Activated CD8-positive, alpha-beta T cell treated with anti-CD3 and anti-CD28 coated beads for 36 hours (primary cell): ENCODE measurements at regions not wholly inside any gene's neighbourhood (a gene's known extent, or its start where the extent isn't known, plus 50 kb on each side); places are given as distances from the start of the nearest gene placed in this dataset.

Experiments
- ATAC-seq: fragments of 200-7000 bp; cut with Tn5 transposase; one replicate; pipeline ENCODE4 v1.10.0; 2021; ENCODE audit warnings: mild to moderate bottlenecking, moderate library complexity
- CTCF ChIA-PET: fragments of 350-600 bp; sonication (Branson Sonifier 250); formaldehyde crosslinking; loops from one replicate; lab custom pipeline; 2021; ENCODE audit warnings: antibody characterized with exemption; lab: Charles Lee
- POLR2A ChIA-PET: fragments of 350-600 bp; sonication (Branson Sonifier 250); formaldehyde crosslinking; loops from one replicate; lab custom pipeline; 2021; ENCODE audit warnings: antibody characterized with exemption; lab: Charles Lee
- DNase-seq: peaks from one replicate; pipeline ENCODE4 v3.0.0-alpha.2; 2020
- H3K27ac Mint-ChIP-seq: one replicate; pipeline ENCODE4 v1.8.0; 2021; ENCODE audit warnings: mild to moderate bottlenecking, mixed read lengths
- H3K27me3 Mint-ChIP-seq: one replicate; pipeline ENCODE4 v1.8.0; 2021; ENCODE audit warnings: mixed read lengths
- H3K36me3 Mint-ChIP-seq: one replicate; pipeline ENCODE4 v1.8.0; 2021; ENCODE audit warnings: low read depth, mixed read lengths
- H3K4me1 Mint-ChIP-seq: one replicate; pipeline ENCODE4 v1.8.0; 2021; ENCODE audit warnings: low read depth, mixed read lengths
- H3K4me3 Mint-ChIP-seq: one replicate; pipeline ENCODE4 v1.8.0; 2021; ENCODE audit warnings: mild to moderate bottlenecking, moderate library complexity, mixed read lengths
- H3K9me3 Mint-ChIP-seq: one replicate; pipeline ENCODE4 v1.8.0; 2021; ENCODE audit warnings: mixed read lengths
- CTCF ChIP-seq: fragments of 200-600 bp; IDR thresholded peaks from one replicate; pipeline ENCODE4 v1.8.0; 2022; ENCODE audit warnings: antibody characterized with exemption, mild to moderate bottlenecking
- intact Hi-C: fragments of 100-400 bp; cut with micrococcal nuclease; formaldehyde crosslinking; loops from one replicate; pipeline ENCODE4 v1.10.0; 2022

GRCh38 chr10:88194041-88194887 lies 330.8 kb downstream of the PTEN start:
- no peaks in the 10 kb centered on the region for H3K27me3 Mint-ChIP-seq
- ChIA-PET CTCF (interaction anchor here (1.0 kb wide), 1 partner anchor 81 kb away, joined by 3 read pairs; no protein-coding TSS in a partner anchor), POLR2A (no interaction called here)
- intact Hi-C loops, result no loop called here
- no peak for TF ChIP-seq CTCF
- peak; percentile 48 for DNase-seq
- H3K27ac Mint-ChIP-seq, result peak overlapping the region; percentile 58
- H3K4me3 Mint-ChIP-seq, result no peak overlapping the region
- no peaks in the 10 kb centered on the region for H3K36me3 Mint-ChIP-seq
- ATAC-seq, result peak; percentile 93
- no peaks in the 10 kb centered on the region for H3K9me3 Mint-ChIP-seq
- peaks cover 36% of the 10 kb centered on the region for H3K4me1 Mint-ChIP-seq

DNA sequence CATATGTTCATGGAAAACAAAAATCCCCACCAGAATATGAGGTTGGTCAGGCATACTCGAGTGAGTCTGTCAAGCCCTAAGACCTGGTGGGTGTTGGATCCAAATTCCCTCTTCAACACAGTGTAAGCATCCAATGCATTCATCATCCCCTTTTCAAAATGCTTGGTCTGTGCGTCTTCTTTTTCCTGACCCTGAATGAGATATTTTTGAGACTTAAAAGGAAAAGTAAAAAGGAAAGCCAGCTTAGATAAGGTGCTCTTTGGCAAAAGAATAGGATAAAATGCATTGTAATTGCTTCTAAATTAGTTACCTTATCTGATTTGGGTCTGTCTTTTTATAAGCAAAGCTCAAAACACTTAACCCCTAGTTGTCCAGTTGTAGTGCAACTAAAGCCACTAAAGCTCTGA lies 331.5 kb downstream of the PTEN start:
- intact Hi-C loops, result no loop called here
- Mint-ChIP-seq H3K36me3 (no peaks in the 10 kb centered on the region), H3K4me1 (peaks cover 36% of the 10 kb centered on the region), H3K27me3 (no peaks in the 10 kb centered on the region), H3K9me3 (no peaks in the 10 kb centered on the region), H3K27ac (no peak overlapping the region), H3K4me3 (no peak overlapping the region)
- no peak for TF ChIP-seq CTCF
- DNase-seq, result no peak
- ChIA-PET CTCF (interaction anchor here (0.6 to 1.1 kb wide), 2 partner anchors 34 to 123 kb away, joined by 3 read pairs; no protein-coding TSS in a partner anchor), POLR2A (no interaction called here)
- no peak for ATAC-seq

DNA sequence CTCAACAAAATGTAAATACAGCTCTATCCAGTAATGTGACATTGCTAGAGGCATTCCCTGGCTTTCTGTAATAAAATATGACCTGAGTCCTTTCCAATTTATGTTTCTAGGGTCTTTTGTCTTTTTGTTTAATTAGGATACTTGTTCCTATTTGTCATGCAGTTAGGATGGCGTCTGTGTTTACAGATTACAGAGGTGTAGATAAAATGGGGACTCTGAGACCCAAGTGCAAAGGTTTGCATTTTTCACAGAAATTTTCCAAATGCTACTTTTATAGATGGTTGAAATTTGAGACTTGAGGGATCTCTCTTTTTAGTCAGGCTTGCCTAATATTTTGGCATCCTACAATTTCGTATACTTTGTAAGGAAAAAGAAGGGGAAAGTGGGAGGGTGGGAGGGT lies 332.4 kb downstream of the PTEN start:
- intact Hi-C loops, result no loop called here
- POLR2A ChIA-PET, result no interaction called here
- no peaks in the 10 kb centered on the region for H3K36me3 Mint-ChIP-seq
- H3K9me3 Mint-ChIP-seq, result no peaks in the 10 kb centered on the region
- DNase-seq (no peak), ATAC-seq (no peak)
- H3K27me3 Mint-ChIP-seq, result no peaks in the 10 kb centered on the region
- no peak for TF ChIP-seq CTCF
- CTCF ChIA-PET, result interaction anchor here (1.1 kb wide), 1 partner anchor 123 kb away, joined by 3 read pairs; no protein-coding TSS in a partner anchor
- H3K27ac Mint-ChIP-seq, result no peak overlapping the region
- H3K4me1 Mint-ChIP-seq, result peaks cover 36% of the 10 kb centered on the region
- no peak overlapping the region for H3K4me3 Mint-ChIP-seq

DNA sequence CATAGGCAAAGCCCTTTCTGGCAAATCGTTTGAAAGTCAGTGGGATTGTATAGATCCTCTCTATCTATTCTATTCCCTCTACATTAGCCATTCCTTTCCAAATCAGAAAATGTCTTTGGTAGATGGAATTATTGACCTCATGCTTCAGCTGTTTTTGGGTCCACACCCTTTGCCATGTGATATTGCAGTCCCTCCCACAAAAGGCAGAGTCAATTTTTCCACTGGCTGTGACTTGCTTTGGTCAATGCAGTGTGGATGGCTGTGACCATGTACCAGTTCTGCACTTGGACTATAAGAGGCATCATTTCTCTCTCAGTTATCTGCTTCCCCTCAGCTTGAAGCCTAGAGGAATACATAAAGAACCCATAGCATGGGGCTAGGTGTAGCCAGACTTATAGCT lies 332.9 kb downstream of the PTEN start:
- H3K27ac Mint-ChIP-seq, result no peak overlapping the region
- DNase-seq (no peak), ATAC-seq (no peak)
- H3K36me3 Mint-ChIP-seq, result no peaks in the 10 kb centered on the region
- intact Hi-C loops, result no loop called here
- H3K4me1 Mint-ChIP-seq, result peaks cover 36% of the 10 kb centered on the region
- TF ChIP-seq CTCF, result no peak
- H3K27me3 Mint-ChIP-seq, result no peaks in the 10 kb centered on the region
- ChIA-PET POLR2A (no interaction called here), CTCF (no interaction called here)
- no peak overlapping the region for H3K4me3 Mint-ChIP-seq
- H3K9me3 Mint-ChIP-seq, result no peaks in the 10 kb centered on the region

- no peak for TF ChIP-seq CTCF
- ChIA-PET CTCF (no interaction called here), POLR2A (no interaction called here)
- Mint-ChIP-seq H3K36me3 (no peaks in the 10 kb centered on the region), H3K27ac (no peak overlapping the region), H3K4me1 (peaks cover 30% of the 10 kb centered on the region), H3K9me3 (no peaks in the 10 kb centered on the region), H3K27me3 (no peaks in the 10 kb centered on the region), H3K4me3 (no peak overlapping the region)
- DNase-seq (no peak), ATAC-seq (no peak)
- intact Hi-C loops, result no loop called here
Measured at GRCh38 chr10:88198023-88198422, 334.6 kb downstream of the PTEN start.
